GM18502 (cell line): ENCODE measurements at regions not wholly inside any gene's neighbourhood (a gene's known extent, or its start where the extent isn't known, plus 50 kb on each side); places are given as distances from the start of the nearest gene placed in this dataset.
"Not testable (repeated sequence)": the region's sequence is repeated elsewhere in the genome, so short reads cannot be mapped to it uniquely, and the experiment has no call there.

ENCODE experiments used
- ATAC-seq: cut with Tn5 transposase; IDR thresholded peaks from one replicate; pipeline ENCODE4 v1.9.1; 2021; ENCODE audit warnings: mild to moderate bottlenecking; ENCODE audit not compliant: unreplicated experiment, poor library complexity

DNA sequence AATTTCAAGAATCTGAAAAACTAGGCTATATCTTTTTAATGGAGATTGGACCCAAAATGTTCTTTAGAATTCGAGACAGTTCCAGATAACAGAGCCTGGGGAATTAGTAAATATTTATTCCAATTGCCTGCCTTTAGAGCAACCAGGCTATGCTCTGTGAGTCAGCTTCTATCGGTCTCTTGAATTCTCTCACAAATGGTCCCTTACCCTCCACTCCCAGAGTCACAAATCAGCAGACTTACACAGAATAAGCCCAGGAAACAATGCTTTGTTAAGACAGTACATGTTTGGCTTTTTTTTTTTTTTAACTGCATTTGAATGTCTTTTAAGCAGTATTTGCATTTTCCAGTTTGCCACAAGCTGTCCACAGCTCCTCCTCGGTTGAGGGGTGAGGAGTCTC lies 460.7 kb upstream of the CBLB start:
- no peak for ATAC-seq

DNA sequence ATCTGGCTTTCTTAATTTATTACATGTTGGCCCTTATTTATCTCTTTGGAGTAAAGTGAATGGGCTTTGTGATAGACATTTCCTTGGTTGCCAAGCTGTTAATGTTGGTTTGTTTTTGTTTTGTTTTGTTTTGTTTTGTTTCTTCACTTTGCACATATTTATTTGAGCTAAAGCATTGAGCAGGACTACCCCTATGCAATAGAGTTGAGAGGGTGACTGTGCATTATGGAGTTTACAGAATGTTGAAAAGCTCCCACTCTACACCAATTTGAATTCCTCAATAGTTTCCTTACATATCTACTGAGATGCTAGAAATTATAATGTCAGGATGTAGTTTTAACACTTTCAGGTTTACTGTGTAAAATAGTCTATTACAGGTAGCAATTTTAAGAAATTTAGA lies 462.8 kb upstream of the CBLB start:
- ATAC-seq: no peak

DNA sequence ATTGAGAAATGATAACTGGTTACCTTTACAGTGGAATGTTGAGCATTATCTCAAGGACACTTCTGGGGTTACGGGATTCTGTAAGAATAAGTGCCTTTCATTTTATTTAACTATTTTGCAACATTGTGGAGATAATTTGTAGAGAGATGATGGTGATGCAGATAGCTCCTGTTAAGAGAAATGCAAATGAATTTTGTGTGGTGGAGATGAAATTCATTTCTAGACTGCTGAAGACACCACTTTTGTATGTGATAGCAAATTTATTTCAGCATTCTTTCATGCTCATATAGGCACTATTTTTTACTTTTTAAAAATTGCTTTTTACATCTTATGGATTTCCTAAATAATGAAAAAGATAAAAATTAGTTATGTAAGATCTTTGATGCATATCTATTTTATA lies 463.3 kb upstream of the CBLB start:
- ATAC-seq: no peak

DNA sequence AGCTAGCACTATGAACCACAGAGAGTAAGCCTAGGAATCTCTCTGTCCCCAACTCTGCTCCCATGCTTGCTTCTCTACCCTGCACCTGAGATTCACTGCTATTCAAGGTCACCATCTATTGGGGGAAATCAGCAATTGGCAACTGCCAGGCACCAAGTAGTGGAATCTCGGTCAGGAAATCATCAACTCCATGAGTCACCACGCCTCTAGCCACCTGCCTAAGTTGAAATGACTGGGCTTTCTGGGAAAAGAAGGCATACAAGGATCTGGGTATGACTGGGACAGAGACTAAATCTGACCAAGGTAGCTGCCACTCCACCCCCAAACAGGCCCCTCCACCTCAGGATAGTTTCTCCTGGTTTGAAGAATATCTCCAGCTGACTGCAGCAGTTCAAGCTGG lies 464.1 kb upstream of the CBLB start:
- peak; percentile 49 for ATAC-seq

DNA sequence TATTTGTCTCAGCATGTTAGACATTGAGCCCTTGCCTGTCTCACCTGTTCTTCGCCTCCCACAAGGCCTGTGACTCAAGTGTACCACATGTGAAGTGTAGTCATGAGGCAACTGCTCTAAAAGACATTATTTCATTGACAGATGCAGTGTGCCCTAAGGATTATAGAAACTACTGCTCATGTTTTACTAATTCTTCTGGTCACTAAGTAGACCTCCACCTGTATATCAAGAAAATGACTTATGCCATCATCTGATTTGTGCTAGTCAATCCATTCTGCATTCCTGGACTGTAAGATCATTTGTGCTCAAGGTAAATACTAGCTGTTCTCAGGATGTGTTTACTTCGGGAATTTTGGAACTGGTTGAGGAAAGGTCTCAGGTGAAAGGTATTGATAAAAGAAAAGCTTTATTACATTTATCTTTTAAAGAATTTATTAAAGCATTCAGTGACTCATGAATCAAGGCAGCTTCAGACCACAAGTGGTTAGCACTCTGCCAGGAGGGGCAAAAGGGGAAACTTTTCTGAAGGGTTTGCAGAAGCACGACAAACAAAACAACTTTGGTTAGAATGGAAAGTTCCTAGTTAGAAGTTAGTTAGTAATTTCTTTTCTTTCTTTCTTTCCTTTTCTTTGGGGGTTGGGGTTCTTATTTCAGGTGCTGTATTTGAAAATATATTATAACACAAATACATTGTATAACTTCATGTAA lies 465.3 kb upstream of the CBLB start:
- ATAC-seq: peak; percentile 70

DNA sequence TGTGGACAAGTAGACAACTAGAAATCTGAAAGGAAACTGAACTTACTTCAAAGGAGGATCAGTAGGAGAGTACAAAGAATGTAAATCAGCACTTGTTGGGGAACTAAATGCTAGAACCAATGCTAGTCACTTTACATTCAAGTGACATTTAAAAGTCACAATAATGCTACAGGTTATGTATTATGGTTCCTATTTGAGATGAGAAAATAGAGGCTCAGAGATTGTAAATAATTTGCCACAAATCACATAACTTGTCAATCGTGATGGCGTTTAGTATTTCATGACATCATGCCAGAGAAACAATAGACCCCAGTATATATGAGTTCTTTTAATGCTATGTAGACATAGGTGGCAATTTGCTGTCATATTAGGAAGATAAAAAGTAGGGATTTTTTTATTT lies 467.8 kb upstream of the CBLB start:
- ATAC-seq: no peak

DNA sequence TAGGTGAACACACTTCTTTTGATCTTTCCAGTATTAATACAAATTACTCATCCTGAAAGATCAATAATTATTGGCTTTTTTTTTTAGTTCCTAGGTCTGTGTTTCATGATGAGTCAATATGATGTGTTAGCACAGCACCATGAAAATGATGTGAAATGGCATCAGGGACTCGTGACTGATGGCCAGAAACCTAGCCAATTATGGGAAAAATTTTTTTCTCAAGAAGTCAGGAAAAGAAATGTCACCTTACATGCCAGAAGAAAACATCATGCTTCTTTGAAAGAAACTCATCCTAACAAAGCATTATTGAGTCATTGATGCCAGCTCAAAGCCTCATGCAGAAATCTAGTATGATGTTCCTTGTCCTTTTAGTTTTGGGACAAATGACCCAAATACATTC lies 468.3 kb upstream of the CBLB start:
- ATAC-seq: no peak

DNA sequence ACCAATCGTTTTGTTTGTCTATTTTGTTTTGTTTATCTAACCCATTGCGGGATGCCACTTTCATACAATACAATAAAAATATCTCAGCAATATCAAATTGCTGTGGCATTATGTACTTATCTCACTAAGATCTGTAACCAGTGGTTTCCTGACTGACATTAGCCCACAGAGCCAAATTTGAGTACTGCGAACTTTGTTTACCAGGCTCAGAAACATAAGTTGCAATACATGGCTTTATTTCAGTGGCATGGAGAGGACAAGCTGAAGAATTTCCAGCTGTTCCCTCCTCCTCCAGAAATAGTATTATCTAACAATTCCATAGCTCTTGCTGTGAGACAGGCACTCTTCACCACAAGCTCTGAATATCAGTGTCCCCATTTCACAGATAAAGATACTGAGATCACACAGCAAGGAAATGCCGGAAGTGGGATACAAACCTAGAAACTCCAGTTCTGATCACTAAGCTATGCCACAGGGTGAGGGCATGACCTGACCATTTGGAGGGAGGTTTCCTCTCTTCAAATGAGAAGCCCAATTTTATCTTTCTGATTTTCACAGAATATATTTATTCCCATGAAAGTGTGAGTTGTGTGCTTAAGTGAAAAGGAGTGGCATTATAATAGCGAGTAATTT lies 469.9 kb upstream of the CBLB start:
- ATAC-seq: no peak

DNA sequence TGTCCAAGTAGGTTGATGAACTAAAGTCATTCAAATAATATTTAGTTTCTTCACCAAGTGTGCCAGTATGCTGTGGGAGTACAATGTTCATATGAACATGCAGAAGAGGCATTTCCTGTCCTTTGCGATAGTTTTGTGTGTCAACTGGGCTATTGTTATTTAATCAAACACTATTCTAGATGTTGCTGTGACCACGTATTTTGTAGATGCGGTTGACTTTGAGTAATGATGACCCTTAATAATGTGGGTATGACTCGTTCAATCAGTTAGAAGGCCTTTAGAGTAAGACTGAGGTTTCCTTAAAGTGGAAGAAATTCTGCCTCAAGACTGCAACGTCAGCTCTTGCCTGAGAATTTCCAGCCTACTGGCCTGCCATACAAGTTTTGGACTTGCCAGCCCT lies 470.7 kb upstream of the CBLB start:
- ATAC-seq: no peak

DNA sequence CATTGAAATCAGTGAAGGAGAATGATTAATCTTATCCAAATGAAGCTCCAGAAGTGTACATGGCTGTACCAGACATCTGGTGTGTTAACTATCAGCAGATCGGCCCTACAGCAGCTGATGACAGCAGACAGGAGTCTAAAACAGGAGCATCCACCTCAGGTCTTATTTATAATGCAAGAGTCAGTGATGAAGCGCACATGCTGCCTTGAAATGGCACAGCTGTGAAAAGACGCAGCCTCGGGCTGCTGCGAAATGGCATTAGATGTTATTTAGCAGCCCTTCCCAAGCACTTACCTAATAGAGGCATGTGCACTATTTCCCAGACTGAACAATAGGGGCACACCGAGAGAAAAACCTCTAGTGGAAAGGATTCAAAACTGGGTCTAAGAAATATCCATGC lies 472.3 kb upstream of the CBLB start:
- no peak for ATAC-seq

DNA sequence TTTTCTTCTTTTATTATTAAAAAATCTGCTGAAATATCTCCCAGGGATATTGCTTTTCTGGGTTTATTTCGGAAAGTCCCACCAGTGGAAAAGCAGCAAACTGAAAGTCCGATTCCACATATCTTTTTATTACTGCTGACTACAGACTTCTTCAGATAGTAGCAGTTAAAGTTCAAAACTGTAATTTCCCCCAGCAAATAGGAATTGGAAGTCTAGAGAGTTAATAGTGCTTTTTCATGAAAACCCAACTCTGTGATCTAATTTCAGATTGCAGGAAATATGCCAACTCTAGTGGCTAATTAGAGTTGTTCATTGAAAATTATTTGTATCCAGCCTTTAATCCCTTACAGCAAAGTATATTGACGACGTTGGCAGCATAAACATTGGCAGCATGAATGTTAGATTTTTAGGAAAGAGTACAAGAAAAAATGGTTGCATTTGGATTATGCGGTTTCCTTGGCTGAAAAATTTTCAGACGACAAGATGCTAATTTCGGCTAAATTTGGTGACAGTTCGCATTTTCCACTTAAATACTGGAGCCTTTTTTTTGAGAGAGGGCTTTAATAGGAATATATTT lies 472.9 kb upstream of the CBLB start:
- ATAC-seq: no peak

DNA sequence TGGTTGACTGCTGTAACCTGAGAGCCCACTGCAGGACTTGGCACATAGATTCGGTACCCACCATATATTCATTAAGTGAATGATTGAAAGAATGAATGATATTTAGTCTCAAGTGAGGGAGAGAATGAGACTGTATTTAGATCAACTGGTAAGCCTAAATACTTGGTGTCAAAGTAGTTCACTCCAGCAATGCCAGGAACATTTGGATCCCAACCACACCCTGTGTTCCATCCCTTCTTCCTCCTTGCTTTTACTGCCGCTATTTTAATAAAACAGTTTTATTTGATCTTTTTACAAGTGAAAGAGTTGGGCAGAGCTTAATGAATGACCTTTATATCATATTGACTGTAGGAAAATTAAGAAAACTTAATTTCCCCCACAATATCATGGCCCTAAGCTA lies 473.6 kb upstream of the CBLB start:
- ATAC-seq: no peak

DNA sequence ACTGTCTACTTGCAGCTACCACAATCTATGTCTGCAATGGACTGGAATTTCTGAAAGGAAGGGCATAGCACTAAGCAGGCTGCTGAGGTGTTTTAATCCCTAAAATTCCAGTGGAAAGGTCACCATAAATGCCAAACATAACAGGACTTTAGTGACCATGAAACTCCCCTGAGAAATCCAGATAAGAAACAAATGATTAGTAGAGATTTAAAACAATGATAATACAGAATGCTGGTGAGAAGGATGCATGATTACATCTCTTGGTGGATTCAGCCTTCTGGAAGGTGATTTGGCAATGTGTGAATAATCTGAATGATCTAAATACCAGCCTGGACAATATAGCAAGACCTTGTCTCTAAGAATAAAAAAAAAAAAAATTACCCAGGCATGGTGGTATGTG lies 475.0 kb upstream of the CBLB start:
- ATAC-seq: no peak

DNA sequence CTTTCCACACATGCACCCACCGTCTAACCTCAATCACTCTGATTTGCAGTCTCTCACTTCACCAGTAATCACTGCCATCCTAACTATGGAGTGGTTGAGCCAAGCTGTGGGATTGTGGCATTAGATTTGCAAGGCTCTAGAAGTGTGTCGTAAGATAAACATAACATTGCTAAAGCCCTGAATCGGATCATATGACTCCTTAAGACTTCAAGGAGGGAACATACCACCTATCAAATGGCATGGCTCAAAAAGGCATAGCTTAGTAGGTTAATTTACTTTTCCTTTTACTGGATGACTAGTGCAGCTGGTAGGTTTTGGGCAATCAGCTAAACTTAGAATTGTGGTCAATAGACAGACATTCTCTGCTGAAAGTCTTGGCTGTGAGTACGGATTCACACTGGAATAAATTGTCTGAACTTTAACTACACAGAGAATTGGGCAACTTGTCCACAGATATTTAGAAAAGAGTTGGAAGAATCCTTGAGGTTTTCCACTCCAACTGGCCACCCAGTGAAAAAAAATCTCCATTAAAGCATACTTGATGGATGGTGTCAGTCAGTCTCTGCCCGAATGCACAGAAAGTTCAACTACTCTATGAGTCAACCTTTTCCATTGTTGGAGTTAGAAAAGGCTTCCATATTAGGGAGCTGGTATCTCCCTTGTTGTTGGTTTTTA lies 476.7 kb upstream of the CBLB start:
- no peak for ATAC-seq

DNA sequence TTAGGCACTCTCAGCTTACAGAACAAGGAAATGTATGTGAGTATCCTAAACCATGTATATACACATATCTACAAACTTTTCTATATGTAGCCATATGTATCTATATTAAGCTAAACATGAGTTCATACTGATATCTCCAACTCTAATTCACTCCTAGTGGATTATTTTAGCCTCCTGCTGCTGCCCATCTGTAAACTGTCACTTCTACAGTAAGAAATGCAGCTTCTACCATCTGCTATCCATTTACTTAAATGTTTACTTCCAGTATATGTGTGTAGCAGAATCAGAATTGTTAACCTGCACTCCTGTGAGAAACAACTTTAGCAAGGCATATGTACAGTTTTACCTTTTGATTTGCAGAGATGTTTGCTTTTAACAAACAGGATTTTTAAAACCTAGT lies 478.5 kb upstream of the CBLB start:
- no peak for ATAC-seq

DNA sequence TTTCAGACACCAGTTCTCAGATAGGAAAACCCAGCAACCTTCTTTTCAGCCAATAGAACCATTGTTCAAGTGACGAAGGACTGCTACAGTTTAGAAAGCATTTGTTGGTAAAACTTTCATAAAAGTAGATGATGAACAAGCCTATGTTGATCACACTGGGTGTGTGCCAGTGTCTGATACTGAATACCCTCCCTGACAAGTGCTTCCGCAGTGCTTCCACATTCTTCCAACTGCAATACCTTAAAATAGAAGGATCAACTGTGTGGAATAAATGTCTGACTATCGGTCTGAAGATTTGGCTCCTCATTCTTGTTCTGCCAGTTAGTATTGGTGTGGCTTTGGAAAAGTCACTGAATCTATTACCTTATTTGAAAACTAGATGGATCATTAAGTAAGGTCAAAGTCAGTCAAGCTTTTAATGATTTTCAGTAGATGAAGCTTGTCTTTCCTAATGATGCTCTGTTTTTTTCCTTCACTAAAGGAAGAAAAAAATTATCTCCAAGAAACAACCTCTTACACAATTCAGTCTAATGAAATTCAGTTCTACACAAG lies 479.4 kb upstream of the CBLB start:
- ATAC-seq: no peak

DNA sequence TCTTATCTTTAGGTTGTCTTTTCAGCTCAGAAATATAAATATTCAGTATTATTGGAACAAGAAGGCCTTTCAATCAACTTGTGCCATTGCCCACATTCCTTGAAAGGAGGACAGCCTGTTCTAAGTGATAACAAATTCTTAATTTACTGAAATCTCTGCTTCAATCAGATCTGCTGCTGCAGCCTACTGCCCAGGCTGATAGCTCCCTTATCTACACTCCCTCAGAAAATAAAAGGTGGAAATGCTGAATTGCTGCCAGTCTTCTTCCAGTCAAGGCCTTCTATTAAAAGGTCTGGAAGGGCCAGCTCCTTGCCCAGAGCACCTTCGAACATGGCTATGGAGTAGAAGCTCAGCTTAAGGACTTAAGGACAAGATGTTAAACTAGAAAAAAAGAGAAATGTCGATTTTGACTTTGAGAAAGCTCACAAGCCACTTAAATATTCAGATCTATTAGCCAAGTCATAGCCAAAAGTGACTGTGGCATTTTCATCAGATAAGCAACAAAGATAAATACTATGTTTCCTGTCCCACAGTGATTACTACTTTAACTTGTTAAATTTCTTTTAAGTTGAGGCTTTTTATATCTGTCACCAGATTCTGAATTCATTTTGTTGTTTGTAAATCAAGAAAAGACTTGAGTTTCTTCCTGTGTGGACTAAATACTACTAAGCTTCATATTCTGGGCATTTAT lies 480.5 kb upstream of the CBLB start:
- no peak for ATAC-seq

DNA sequence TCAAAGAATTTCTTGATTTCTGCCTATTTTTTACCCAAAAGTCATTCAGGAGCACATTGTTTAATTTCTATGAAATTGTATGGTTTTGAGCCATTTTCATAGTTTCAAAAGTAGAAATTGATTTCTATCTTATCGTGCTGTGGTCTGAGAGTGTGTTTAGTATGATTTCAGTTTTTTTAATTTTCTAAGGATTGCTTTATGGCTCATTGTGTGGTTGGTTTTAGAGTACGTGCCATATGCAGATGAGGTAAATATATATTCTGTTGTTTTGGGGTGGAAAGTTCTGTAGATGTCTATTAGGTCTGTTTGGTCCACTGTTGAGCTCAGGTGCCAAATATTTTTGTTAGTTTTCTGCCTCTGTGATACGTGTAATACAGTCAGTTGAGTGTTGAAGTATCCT lies 487.1 kb upstream of the CBLB start:
- no peak for ATAC-seq

DNA sequence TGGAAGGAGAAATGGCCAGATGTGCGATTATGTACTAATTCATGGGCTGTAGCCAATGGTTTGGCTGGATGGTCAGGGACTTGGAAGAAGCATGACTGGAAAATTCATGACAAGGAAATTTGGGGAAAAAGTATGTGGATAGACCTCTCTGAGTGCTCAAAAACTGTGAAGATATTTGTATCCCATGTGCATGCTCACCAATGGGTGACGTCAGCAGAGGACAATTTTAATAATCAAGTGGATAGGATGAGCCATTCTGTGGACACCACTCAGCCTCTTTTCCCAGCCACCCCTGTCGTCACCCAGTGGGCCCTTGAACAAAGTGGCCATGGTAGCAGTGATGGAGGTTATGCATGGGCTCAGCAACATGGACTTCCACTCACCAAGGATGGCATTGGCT lies 490.9 kb upstream of the CBLB start:
- ATAC-seq: no peak

DNA sequence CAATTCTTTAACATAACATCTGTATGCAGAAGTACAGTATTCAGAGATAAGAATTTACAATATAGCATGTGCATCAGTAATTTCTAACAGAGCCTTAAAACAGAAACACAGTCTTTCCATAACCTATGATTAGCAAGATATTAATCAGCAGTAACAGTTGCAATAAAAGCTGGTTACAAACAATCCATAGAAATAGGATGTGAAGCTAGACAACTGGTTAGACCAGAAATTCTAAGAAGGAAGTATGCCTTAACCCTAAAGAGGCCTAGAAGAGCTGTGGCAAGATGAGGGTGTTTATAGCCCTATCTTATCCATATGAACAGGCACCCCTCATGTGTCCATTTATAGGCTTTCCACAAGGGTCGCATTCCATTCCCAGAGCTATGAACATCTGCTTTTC lies 492.1 kb upstream of the CBLB start:
- not testable (repeated sequence) for ATAC-seq

DNA sequence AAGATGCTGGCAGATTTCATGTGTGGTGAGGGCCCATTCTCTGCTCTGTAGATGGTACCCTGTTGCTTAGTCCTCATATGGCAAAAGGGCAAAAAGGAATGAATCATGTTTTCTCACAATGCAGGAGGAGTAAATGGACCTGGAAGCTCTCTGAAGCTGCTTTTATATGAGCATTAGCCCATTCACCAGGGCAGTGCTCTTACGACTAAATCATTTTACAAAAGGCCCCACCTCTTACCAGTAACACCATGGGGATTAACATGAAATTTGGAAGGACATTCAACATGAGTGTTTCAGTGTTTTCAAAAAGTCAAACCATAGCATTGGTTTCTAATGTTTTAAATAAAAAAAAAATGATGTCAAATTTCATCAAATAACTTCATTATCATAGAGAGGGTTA lies 495.7 kb upstream of the CBLB start:
- no peak for ATAC-seq
